Esophagus muscularis mucosa (tissue), 4 donors: ENCODE measurements at regions not wholly inside any gene's neighbourhood (a gene's known extent, or its start where the extent isn't known, plus 50 kb on each side); places are given as distances from the start of the nearest gene placed in this dataset.

Experiments
- DNase-seq: peaks from one replicate; pipeline ENCODE4 v3.0.0-alpha.2; 2017; ENCODE audit errors: extremely low spot score
- H3K27ac ChIP-seq, 4 donors: fragments of 200-600 bp; sonication (generic); replicated peaks in 1 of 4; 1 replicate in 3 of 4; 2 replicates in 1 of 4; pipeline ENCODE4 v1.5.1; 2016 to 2019; ENCODE audit warnings: mild to moderate bottlenecking in 1 of 4
- H3K27me3 ChIP-seq, 4 donors: fragments of 200-600 bp; sonication (generic); one replicate each; pipeline versions ENCODE4 v1.5.1 to v1.6.0; 2016 to 2019
- H3K36me3 ChIP-seq, 4 donors: fragments of 200-600 bp; sonication (generic); one replicate each; pipeline ENCODE4 v1.5.1; 2016 to 2019
- H3K4me1 ChIP-seq, 4 donors: fragments of 200-600 bp; sonication (generic); one replicate each; pipeline ENCODE4 v1.5.1; 2016 to 2019
- H3K4me3 ChIP-seq, 4 donors: fragments of 200-600 bp; sonication (generic); 1 replicate in 2 of 4; 2 replicates in 2 of 4; pipeline ENCODE4 v1.5.1; 2016 to 2019; ENCODE audit warnings: mild to moderate bottlenecking in 4 of 4, moderate library complexity in 1 of 4
- H3K9me3 ChIP-seq, 4 donors: fragments of 200-600 bp; sonication (generic); 1 replicate in 3 of 4; 2 replicates in 1 of 4; pipeline ENCODE4 v1.5.1; 2016 to 2019
- CTCF ChIP-seq, 3 experiments: fragments of 200-600 bp in 2 of 3; fragments of 450-650 bp in 1 of 3; sonication (generic) in 2 of 3; IDR thresholded peaks; one replicate each; pipeline ENCODE4 v1.5.1; 2017 to 2019; ENCODE audit warnings: antibody characterized with exemption in 3 of 3, mild to moderate bottlenecking in 2 of 3, moderate library complexity in 1 of 3
- EP300 ChIP-seq: sonication (generic); formaldehyde crosslinking; IDR thresholded peaks from one replicate; pipeline ENCODE4 v1.6.1; 2017; ENCODE audit warnings: antibody characterized with exemption
- POLR2A ChIP-seq: fragments of 450-650 bp; IDR thresholded peaks from one replicate; pipeline ENCODE4 v1.6.1; 2017; ENCODE audit warnings: antibody characterized with exemption, moderate library complexity, mild to moderate bottlenecking, low read depth
- POLR2AphosphoS5 ChIP-seq, 2 donors: sonication (generic); formaldehyde crosslinking; IDR thresholded peaks; one replicate each; pipeline ENCODE4 v1.6.1; 2017; ENCODE audit warnings: antibody characterized with exemption in 2 of 2
- WGBS: methylation state at CpG from one replicate; pipeline ENCODE4 v1.1.5; 2018; 5-methylcytosine and 5-hydroxymethylcytosine counted together
- intact Hi-C: fragments of 100-400 bp; cut with DNase I; formaldehyde crosslinking; loops from one replicate; pipeline ENCODE4 v1.15.1; 2023

GRCh38 chr3:159739969-159740368 is 248.7 kb upstream of the IL12A start:
- Histone ChIP-seq H3K9me3 (no peaks in the 10 kb centered on the region), H3K27me3 (no peaks in the 10 kb centered on the region), H3K36me3 (no peaks in the 10 kb centered on the region), H3K4me3 (no peak overlapping the region), H3K27ac (no peak overlapping the region), H3K4me1 (peaks cover 0 to 8% (median 2%) of the 10 kb centered on the region in 4 donors)
- intact Hi-C loops: no loop called here
- DNase-seq: no peak
- WGBS: 80% methylated on average over 2 of the region's 2 CpGs
- TF ChIP-seq EP300 (no peak), POLR2A (no peak), CTCF (IDR thresholded peaks at IDR 0.05) (no peak), POLR2AphosphoS5 (IDR thresholded peaks at IDR 0.05) (no peak)

GRCh38 chr3:159741281-159741680 is 247.4 kb upstream of the IL12A start:
- 96% methylated on average over 1 of the region's 1 CpG for WGBS

GRCh38 chr3:159748425-159748824 is 240.2 kb upstream of the IL12A start:
- 64% methylated on average over 1 of the region's 1 CpG for WGBS
- intact Hi-C loops: no loop called here
- no peak for TF ChIP-seq POLR2A
- TF ChIP-seq EP300: no peak
- no peak for TF ChIP-seq POLR2AphosphoS5 (IDR thresholded peaks at IDR 0.05)
- TF ChIP-seq CTCF (IDR thresholded peaks at IDR 0.05): no peak

More at GRCh38 chr3:159741281-159741680, 247.4 kb upstream of the IL12A start:
- Histone ChIP-seq H3K36me3 (no peaks in the 10 kb centered on the region), H3K27me3 (no peaks in the 10 kb centered on the region), H3K4me3 (no peak overlapping the region), H3K4me1 (peaks cover 0 to 4% (median 0%) of the 10 kb centered on the region in 4 donors), H3K27ac (no peak overlapping the region), H3K9me3 (no peaks in the 10 kb centered on the region)
- DNase-seq: no peak
- TF ChIP-seq POLR2A (no peak), POLR2AphosphoS5 (IDR thresholded peaks at IDR 0.05) (no peak), CTCF (IDR thresholded peaks at IDR 0.05) (no peak), EP300 (no peak)
- intact Hi-C loops: no loop called here

GRCh38 chr3:159749406-159749805 is 239.2 kb upstream of the IL12A start:
- peaks cover 0 to 5% (median 0%) of the 10 kb centered on the region in 4 donors for H3K4me1 ChIP-seq
- H3K4me3 ChIP-seq: no peak overlapping the region
- H3K9me3 ChIP-seq: no peaks in the 10 kb centered on the region
- WGBS: 92% methylated on average over 4 of the region's 4 CpGs
- intact Hi-C loops: no loop called here
- no peak for DNase-seq
- TF ChIP-seq POLR2A (no peak), EP300 (no peak), CTCF (IDR thresholded peaks at IDR 0.05) (no peak), POLR2AphosphoS5 (IDR thresholded peaks at IDR 0.05) (no peak)
- H3K36me3 ChIP-seq: no peaks in the 10 kb centered on the region
- no peak overlapping the region for H3K27ac ChIP-seq
- H3K27me3 ChIP-seq: no peaks in the 10 kb centered on the region

More at GRCh38 chr3:159748425-159748824, 240.2 kb upstream of the IL12A start:
- no peak for DNase-seq
- no peaks in the 10 kb centered on the region for H3K36me3 ChIP-seq
- H3K27me3 ChIP-seq: no peaks in the 10 kb centered on the region
- no peaks in the 10 kb centered on the region for H3K9me3 ChIP-seq
- peaks cover 0 to 5% (median 0%) of the 10 kb centered on the region in 4 donors for H3K4me1 ChIP-seq
- H3K4me3 ChIP-seq: no peak overlapping the region
- H3K27ac ChIP-seq: no peak overlapping the region

GRCh38 chr3:159751146-159751545 is 237.5 kb upstream of the IL12A start:
- H3K9me3 ChIP-seq: no peaks in the 10 kb centered on the region
- intact Hi-C loops: no loop called here
- no peak for DNase-seq

More at GRCh38 chr3:159751146-159751545, 237.5 kb upstream of the IL12A start:
- TF ChIP-seq EP300: no peak
- no peak for TF ChIP-seq POLR2AphosphoS5 (IDR thresholded peaks at IDR 0.05)
- TF ChIP-seq POLR2A: no peak
- TF ChIP-seq CTCF (IDR thresholded peaks at IDR 0.05): no peak
- no peak overlapping the region for H3K4me3 ChIP-seq
- H3K4me1 ChIP-seq: peaks cover 0 to 5% (median 0%) of the 10 kb centered on the region in 4 donors
- no peaks in the 10 kb centered on the region for H3K27me3 ChIP-seq
- no peak overlapping the region for H3K27ac ChIP-seq
- H3K36me3 ChIP-seq: no peaks in the 10 kb centered on the region
